NCI-H510A (cell line): ENCODE measurements at regions not wholly inside any gene's neighbourhood (a gene's known extent, or its start where the extent isn't known, plus 50 kb on each side); places are given as distances from the start of the nearest gene placed in this dataset.
"Not testable (repeated sequence)": the region's sequence is repeated elsewhere in the genome, so short reads cannot be mapped to it uniquely, and the experiment has no call there.

Experiments
- DNase-seq: peaks from one replicate; lab custom pipeline; 2025; lab: John Stamatoyannopoulos, UW

DNA sequence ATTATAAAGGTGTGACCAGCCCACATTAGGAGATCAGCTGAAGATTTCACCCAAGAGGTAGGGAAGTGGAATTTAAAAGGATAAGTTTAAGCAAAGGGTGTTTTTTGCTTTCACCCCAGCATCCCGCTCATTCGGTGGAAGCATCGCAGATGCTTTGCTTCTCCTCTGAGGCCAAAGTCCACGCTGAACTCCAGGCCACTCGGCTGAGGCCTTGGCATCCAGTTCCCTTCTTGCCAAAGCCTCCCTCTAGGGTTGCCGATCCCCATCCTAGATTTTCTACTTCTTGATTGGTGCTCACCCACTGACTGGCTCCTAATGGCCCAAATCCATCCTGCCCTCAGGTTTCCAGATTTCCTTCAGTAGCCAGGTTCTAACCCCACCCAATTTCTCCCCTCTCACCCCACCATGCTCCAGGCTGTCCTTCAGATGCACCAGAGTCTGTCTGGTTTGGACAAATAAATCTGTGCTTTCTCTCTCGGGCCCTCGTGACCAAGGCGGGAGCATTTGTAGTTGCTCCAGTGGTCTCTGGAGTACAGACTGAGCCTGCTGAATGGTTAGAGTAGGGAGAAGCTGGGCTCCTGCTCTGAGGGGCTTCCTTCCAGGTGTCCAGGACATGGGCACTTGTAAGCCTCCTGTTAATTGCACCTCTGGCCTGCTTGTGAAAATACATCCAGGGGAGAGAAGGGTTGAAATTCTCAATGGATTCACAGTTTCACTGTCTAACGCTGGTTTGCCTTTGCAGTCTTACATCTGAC is 193.2 kb downstream of the C1orf94 start:
- no peak for DNase-seq

DNA sequence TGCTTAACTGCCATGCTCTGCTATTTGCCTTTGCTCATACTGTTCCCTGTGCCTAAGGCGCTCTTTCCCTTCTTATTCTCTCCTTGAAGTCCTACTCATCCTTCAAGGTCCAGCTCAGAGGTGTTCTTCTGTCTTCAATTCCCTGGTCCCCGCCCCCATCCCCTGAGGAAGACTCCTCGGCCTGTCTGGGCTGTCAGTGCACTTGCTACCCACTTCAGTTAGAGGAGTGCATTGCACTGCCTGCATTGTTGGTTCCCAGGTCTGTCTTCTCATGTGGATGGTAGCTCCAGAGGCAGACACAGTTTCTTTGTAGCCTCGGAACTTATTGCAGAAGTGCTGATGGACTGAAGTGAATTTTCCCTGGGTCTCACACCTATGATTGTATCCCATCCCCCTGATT is 194.0 kb downstream of the C1orf94 start:
- no peak for DNase-seq

DNA sequence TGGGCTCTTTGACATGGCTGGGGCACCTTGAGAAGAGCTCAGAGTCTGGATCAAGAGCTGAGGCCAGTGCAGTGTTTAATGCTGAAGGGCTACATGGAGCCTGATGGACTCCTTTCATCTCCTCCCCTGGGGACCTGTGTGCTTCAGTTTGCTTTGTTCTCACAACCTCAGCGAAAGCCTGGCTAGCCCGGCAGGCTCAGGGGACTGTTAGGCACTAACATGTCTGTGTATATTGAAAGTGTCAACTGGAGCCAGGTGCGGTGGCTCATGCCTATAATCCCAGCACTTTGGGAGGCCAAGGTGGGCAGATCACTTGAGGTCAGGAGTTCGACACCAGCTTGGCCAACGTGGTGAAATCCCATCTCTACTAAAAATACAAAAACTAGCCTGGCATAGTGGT is 194.5 kb downstream of the C1orf94 start:
- not testable (repeated sequence) for DNase-seq

DNA sequence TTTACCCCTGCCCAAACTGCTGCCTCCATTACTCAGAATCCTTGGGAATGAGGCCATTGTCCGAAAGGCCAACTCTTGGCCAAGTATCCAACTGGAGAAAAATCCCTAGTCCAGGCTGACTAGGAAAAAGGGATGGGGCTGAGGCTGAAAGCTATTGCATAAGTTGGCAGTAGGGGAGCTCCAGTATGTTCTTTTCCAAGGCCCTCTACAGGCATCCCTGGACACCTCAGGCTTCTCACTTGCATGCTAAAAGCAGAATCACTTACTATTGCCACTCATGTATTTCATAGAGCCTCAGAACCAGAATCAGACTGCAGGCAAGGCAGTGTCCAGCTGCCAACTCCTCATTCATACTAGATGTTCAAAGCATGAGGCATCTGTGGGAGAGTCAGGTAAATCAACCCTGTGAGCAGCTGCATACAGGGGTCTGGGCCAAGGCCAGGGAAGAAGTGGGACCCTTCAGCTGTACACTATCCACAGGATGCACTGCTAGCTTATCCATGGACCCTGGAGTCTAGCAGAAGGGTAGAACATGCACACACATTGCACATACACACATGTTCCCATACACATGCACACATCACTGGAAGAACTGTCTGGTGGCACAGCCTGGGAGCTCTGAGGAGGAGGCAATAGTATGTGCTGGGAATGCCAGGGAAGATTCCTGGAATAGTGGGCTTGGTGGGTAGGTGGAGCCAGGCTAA is 195.3 kb downstream of the C1orf94 start:
- DNase-seq = no peak

DNA sequence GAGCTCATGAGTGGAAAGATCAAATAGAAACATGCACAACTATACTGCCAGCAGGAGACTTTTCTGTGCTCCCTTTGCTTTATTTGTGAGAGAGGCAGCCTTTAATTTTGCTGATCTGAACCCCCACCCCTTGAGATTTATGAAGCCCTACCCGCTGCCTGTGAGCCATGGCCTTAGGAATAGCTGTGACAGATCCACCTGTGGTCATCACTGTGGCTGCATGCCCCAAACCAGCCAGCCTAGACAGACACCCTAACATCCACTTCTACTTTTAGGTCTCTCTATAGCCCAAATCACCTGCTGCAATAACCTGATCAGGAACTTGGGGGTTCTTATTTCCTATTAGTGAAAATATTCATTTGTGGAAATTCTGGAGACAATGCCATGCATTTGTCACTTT is 196.2 kb downstream of the C1orf94 start:
- no peak for DNase-seq

DNA sequence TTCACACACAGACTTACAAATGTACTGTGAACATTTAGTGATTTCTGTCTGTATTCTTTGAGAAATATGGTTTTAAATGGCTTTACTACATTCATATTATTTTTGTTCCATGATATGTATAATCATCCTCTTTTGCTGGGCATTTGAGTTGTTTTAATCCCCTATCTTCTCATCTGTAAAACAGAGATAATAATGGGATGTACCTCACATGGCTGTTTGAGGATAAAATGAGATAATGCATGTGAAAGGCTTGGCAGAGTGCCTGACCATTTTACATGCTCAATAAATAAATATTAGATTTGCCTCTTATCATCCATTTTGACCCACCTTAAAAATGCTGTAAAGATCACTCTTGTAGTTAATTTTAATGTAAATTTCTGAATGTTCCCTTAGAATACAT is 197.2 kb downstream of the C1orf94 start:
- no peak for DNase-seq

DNA sequence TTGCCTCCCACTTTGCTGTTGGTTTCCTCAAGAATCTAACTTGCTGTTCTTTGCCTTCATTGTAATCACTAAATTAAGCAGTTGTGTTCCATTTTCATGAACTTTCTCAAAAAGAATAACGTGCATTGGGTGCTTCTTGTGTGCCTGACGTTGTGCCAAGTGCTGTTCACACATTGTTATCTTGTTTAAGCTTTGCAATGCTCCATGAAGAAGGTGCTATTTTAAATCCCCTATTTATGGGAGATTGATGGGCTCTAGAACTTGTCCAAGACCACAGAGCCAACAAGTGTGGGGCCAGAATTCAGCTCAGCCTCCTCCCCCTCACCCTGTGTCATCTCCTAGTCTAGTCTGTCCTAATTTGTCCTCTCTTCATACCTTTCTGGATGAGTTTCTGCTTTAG is 199.8 kb downstream of the C1orf94 start:
- DNase-seq = no peak

DNA sequence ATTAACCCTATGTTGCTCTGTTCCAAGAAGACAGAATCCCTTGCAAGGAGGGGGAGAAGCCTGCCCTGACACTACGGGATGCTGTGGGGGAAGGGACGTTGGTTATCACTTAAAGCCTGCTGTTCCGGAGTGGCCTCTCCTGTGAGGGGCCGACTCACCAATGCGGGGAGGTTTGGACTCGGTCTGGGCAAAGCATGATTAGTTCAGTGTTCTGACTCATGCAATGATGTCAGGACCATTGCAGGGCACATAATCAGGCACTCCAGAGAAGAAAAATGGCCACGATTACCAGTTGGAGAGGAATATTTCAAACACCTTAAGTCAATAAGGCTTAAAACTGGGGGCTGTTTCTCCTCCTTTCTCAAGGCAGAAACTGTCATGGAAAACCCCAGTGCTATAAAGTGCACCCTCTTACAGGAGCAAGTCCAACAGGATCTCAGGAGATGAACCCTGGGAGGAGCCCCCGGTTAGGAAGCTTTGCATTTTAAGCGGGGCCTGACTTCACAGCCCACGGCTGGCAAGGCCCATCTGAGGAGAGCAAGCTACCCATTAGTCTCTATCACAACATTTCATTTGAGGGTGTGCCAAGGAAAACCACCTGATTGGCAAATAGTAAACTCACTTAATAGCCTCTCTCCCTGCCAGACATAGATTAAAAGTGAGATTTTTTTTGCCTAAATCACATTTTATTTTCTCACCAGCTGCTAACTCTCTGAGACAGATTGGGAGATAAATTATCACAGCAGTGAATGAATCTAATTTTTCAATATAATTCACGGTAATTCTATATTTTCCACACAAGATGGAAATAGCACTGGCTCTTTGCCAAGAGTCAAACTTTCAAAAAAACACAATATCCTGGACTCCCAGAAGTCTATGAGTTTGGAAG is 202.5 kb downstream of the C1orf94 start:
- DNase-seq = no peak

DNA sequence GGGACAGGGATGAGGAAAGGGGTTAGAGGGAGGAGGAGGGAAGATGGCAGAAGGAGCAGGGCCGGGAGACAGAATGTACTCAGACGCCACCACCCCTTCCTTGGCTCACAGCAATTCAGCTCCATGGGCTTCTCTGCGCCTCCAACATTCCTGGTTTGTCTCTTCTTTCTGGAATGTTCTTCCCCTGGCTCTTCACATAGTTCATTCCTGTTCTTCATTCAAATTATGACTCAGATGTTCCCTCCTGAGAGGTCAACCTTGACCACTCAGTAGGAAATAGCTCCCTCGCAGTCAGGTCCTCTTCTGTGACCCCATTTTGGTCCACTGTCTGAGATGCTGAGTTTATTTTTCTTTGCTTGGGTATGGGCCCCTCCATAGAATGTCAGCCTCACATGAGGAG is 203.2 kb downstream of the C1orf94 start:
- no peak for DNase-seq

DNA sequence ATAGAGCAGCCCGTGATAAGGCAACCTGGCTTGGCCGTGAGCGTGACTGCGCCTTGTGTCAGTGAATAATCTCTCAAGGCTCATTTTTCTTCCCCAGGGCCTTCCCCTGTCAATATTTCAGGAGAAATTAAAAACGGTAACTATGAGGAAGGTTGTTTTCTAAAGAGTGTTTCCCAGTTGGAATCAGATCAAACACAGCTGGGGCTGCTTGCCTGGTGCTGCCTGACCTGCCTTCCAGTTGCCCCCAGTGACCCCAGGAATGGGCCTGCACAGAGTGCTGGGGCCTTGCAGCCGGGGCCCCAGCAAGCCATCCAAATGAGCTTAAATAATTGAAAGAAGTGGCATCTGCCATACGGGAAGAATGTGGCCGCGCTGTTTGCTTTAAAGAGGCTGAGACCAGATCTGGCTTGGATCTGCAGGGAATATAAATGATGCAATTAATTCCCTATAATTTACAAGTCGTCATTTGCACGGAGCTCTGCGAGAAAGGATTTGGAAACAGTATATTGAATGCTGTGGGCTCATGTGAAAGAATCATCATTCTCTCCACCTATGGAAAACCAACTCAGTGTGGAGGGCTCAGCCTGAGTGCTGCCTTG is 203.9 kb downstream of the C1orf94 start:
- DNase-seq = no peak

DNA sequence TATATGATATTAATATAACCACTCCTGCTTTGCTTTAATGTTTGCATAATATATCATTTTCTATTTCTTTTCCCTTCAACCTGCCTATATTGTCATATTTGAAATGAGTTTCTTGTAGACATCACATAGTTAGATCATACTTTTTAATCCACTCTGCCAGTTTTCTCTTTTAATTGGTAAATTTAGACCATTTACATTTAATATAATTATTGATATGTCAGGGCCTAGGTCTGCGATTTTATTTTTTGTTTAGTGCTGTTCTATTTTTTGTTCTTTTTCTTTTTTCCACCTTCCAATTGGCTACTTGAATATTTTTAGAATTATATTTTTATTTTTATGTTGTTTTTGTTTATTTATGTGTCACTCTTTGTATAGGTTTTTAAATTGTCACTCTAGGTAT is 213.3 kb downstream of the C1orf94 start:
- DNase-seq = no peak

DNA sequence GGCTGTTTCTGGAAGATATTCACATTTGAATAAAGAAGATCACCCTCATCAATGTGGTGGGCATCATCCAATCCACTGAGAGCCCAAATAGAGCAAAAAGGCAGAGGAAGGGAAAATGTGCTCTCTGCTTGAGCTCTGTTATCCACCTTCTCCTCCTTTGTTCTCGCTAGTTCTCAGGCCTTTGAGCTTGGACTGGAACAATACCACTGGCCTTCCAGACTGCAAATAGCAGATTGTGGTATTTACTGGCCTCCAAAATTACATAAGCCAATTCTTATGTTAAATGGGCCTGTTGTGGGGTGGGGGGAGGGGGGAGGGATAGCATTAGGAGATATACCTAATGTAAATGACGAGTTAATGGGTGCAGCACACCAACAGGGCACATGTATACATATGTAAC is 219.3 kb downstream of the C1orf94 start:
- DNase-seq = no peak

DNA sequence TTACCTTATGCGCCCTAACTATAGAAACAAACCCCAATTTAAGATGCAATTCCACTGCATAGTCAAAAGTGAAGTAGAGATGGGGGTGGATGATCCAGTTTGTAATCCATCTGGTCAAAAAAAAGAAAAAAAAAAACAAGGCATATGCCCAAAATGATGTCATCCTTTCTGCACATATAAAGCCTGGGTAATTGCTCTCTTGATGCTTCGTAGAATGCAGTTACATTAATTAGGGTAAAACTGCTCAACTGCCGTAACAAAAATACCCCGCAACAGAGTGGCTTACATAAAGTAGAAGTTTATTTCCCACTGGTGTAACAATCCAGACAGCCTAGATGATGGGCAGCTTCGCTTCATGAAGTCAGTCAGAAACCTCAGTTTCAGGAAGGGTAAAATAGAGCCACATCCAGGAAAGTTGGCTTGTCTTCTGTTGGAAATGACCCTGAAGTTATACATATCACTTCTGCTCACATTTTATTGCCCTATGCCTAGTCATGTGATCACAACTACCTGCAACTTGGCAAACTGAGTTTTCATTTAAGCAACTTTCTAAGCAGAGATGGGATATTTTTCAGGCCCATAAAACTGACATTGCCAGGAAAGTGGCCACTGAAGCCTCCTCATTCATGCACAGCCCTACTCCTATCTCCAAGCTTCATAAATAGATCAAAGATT is 221.7 kb downstream of the C1orf94 start:
- no peak for DNase-seq

DNA sequence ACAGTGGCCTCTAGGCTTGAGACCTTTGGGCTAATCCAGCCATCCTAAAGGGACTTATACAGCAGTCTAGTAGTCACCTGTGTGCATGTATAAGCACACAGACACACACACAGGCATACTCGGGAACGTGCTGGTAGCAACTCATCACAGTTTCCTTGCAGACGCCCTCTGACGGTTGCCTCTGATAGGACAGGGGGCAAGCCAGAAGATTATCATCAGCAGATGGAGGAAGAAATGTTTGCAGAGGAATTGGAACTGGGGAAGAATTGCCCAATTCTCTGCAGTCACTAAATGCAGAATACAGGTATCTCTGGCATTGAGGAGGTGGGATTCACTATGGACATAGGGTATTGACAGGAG is 222.2 kb downstream of the C1orf94 start:
- no peak for DNase-seq

DNA sequence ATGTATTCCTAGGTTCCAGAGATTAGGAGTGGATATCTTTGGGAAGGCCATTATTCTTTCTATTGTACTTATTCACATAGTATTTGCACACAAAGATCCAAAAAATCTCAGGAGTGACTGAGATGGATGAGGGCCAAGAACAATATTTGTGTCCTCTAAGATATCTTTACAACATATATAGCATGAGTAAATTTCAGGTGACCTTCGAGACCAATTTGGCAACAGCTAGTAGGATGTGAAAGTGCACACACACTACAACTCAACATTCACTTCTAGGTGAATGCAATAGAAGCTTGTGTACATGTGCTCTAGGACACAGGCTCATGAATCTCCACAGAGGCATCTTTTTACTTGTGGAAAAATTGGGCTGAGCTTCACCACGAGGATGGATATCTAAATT is 224.0 kb downstream of the C1orf94 start:
- DNase-seq = no peak

DNA sequence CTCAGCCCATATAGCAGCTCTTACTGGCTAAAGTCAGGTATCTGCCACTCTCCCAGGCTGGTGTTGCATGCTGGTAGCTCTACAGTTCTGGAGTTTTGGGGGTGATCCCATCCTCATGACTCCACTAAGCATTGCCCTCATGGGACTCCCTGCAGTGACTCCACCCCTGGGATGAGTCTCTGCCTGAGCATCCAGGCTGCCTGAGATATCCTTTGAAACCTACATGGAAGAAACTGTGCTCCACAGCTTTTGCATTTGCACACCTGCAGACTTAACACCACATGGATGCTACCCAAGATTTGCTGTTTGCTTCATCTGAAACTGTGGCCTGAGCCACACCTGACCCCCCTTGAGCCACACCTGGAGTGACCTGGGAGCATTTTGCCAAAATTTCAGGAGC is 226.4 kb downstream of the C1orf94 start:
- no peak for DNase-seq

DNA sequence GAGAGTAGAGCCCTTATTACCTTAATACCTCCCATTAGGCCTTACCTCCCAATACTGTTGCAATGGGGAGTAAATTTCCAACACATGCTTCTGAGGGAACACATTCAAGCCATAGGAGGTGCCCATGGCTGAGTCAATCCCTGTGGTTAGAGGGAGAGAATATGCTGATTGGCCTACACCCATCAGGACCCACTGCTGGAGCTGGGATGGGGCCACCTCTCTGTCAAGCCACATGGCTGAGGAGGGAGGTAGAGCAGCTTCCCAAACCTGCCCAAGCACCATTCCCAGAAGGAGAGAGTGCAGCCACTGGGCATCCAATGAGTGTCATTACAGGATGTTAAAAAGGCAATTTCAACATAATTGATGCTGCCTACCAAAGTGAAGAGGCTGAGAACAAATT is 228.1 kb downstream of the C1orf94 start:
- DNase-seq = no peak

DNA sequence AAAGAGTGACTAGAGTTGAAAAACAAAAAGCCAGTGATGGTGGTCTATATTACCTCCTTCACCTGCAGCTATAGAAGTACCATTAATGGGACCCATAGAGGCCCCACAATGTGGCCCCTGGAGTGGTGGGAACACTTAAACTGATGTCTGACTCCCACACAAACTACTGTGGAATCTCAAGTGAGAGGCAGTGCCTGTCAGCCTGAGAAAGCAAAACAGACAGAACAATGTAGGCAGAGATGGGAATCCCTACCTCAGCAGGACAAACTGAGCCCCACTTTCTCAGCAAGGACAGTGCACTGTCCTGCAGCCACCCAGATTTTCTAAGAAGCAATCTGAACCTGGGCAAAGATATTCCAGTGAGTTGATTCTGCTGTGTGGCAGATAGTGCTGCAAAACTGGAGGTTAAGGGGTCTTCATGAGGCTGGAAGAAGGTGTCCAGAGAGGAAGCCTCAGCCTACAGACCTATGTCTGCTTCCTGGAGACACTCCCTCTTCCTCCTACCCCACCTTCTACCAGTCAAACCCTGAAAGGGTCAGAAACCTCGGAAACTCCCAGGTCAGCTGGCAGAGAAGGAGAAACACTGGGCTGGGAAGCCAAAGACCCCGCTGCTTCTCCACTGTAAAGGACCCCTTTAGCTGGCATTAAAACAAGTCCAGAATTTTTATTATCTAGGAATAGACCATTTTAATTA is 228.7 kb downstream of the C1orf94 start:
- no peak for DNase-seq

DNA sequence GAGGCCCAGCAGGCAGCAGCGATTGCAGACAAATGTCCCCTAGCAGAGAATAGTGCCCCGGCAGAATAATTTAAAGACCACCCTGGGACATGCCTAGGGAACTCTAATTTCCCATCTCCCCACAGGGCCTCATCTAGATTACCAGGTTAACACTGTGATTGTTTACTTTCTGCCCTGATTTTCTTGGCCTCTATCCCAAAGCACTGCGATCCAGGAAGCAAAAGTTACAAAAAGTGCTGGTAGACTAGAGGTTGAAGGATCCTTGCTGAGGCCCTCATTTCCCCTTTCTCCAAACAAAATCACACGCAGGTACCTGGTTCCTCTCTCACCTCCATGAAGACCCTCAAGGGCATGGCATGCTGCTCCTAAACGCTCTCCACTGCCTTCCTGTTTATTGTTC is 229.7 kb downstream of the C1orf94 start:
- DNase-seq = no peak

DNA sequence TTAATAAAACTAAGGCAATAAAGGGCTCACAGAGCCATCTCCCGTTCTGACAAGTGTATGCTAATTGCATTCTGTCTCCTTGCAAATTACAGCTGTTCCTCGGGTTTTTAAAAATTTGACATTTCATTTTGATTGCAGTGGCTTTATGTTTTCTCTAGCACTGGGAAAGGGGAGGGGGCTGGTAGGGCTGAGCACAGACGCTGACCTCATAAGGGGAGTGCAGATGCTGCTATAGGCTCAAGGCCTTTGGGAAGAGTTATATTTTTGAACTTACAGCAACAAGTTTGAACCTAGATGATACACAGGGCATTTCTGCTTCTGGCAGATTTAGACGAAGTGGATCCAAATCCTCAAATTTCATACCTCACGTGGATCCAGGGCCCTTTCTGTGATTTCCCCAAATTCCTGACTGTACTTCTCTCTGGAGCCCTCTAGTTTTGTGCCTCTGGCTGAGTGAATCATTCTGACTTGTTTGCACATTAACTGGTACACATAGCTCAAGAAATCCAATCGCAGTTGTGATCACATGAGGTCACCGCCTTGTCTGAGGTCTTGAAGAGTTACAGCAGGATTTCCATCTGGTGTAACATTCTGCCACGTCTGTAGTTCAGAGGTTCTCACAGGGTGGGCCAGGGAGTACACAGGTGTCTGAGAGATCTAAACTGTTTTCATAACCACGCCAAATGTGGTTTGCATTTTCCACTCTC is 230.3 kb downstream of the C1orf94 start:
- DNase-seq = no peak

DNA sequence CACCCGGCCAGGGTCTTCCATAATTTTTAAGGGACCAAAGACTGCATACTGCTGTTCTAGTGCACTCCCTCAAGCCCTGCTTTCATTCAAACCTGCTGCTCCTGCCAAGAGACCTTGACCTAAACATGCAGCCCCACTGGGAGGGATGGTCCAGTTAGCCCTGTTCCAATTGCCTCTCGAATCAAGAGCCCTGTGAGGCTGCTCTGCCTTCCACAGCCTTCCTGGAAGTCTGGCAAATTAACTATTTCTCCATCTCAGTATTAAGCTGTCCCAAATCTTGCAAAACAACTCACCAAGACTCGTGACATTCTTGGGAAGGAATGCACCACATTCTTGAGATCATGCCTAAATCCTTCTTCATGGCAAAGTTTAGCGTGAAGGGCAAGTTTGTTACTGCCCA is 231.3 kb downstream of the C1orf94 start:
- no peak for DNase-seq
